ENCODE measurements at regions not wholly inside any gene's neighbourhood (a gene's known extent, or its start where the extent isn't known, plus 50 kb on each side); places are given as distances from the start of the nearest gene placed in this dataset.
"Not testable (repeated sequence)": the region's sequence is repeated elsewhere in the genome, so short reads cannot be mapped to it uniquely, and the experiment has no call there.

- DNase-seq: no peak
Observed at GRCh38 chr6:119934816-119935215, 585.3 kb upstream of the MAN1A1 start.

GRCh38 chr6:119929121-119929520, 579.6 kb upstream of the MAN1A1 start:
- DNase-seq: no peak

GRCh38 chr6:119924888-119925287, 575.3 kb upstream of the MAN1A1 start:
- DNase-seq: not testable (repeated sequence)

GRCh38 chr6:119922814-119923213, 573.3 kb upstream of the MAN1A1 start:
- no peak for DNase-seq

GRCh38 chr6:119921491-119922010, 572.0 kb upstream of the MAN1A1 start:
- DNase-seq: no peak

- DNase-seq: no peak
Observed at GRCh38 chr6:119917186-119917585, 567.6 kb upstream of the MAN1A1 start.

- DNase-seq: no peak
Observed at GRCh38 chr6:119915971-119916370, 566.4 kb upstream of the MAN1A1 start.

GRCh38 chr6:119908157-119908556, 558.6 kb upstream of the MAN1A1 start:
- DNase-seq: no peak

- DNase-seq: no peak
Observed at GRCh38 chr6:119902681-119903080, 553.1 kb upstream of the MAN1A1 start.

- DNase-seq: no peak
Observed at GRCh38 chr6:119896806-119897205, 547.2 kb upstream of the MAN1A1 start.

GRCh38 chr6:119895626-119896025, 546.1 kb upstream of the MAN1A1 start:
- no peak for DNase-seq

GRCh38 chr6:119894811-119895210, 545.2 kb upstream of the MAN1A1 start:
- DNase-seq: no peak

- DNase-seq: no peak
Observed at GRCh38 chr6:119891644-119892043, 542.1 kb upstream of the MAN1A1 start.

- no peak for DNase-seq
Observed at GRCh38 chr6:119891206-119891605, 541.6 kb upstream of the MAN1A1 start.

GRCh38 chr6:119890470-119890869, 540.9 kb upstream of the MAN1A1 start:
- no peak for DNase-seq

- DNase-seq: no peak
Observed at GRCh38 chr6:119887666-119888065, 538.1 kb upstream of the MAN1A1 start.

GRCh38 chr6:119881416-119881815, 531.9 kb upstream of the MAN1A1 start:
- no peak for DNase-seq

GRCh38 chr6:119880840-119881239, 531.3 kb upstream of the MAN1A1 start:
- DNase-seq: no peak

- no peak for DNase-seq
Observed at GRCh38 chr6:119879731-119880130, 530.2 kb upstream of the MAN1A1 start.

- DNase-seq: no peak
Observed at GRCh38 chr6:119874381-119874780, 524.8 kb upstream of the MAN1A1 start.

GRCh38 chr6:119873107-119873506, 523.5 kb upstream of the MAN1A1 start:
- no peak for DNase-seq

- no peak for DNase-seq
Observed at GRCh38 chr6:119871520-119871919, 522.0 kb upstream of the MAN1A1 start.

GRCh38 chr6:119865466-119866350, 516.1 kb upstream of the MAN1A1 start:
- DNase-seq: no peak

GRCh38 chr6:119862719-119863118, 513.2 kb upstream of the MAN1A1 start:
- DNase-seq: no peak

GRCh38 chr6:119858901-119859300, 509.3 kb upstream of the MAN1A1 start:
- DNase-seq: no peak

Measured in NCI-H1105 (cell line).